GM12878 (cell line): ENCODE measurements at regions not wholly inside any gene's neighbourhood (a gene's known extent, or its start where the extent isn't known, plus 50 kb on each side); places are given as distances from the start of the nearest gene placed in this dataset.

ENCODE experiments used
- CREB1 ChIP-seq: IDR thresholded peaks from 2 replicates; pipeline ENCODE4 v1.6.1; 2012; ENCODE audit warnings: low read depth, mild to moderate bottlenecking, inconsistent platforms
- EGR1 ChIP-seq, 2 experiments: IDR thresholded peaks; 1 replicate in 1 of 2; 2 replicates in 1 of 2; pipeline ENCODE4 v1.6.1; 2011 to 2012; ENCODE audit warnings: low read depth in 2 of 2, low read length in 2 of 2, borderline replicate concordance in 1 of 2, mild to moderate bottlenecking in 1 of 2, moderate library complexity in 1 of 2
- HDAC6 ChIP-seq: fragments of 200-600 bp; sonication (generic); IDR thresholded peaks from one replicate; pipeline ENCODE4 v1.8.0; 2017; ENCODE audit warnings: antibody characterized with exemption; ENCODE audit not compliant: unreplicated experiment
- MXI1 ChIP-seq: fragments of 150-350 bp; IDR thresholded peaks from 2 replicates; pipeline ENCODE4 v1.6.1; 2011; ENCODE audit warnings: low read depth, mild to moderate bottlenecking, inconsistent platforms, low read length, improper control_type of control experiment
- NFYA ChIP-seq: IDR thresholded peaks from 2 replicates; pipeline ENCODE4 v1.6.1; 2011; ENCODE audit warnings: low read depth, mild to moderate bottlenecking, low read length, improper control_type of control experiment, borderline replicate concordance
- PAX5 ChIP-seq: IDR thresholded peaks from 2 replicates; pipeline ENCODE4 v1.6.1; 2011; ENCODE audit warnings: low read depth, low read length, borderline replicate concordance
- POLR2AphosphoS5 ChIP-seq: IDR thresholded peaks from 2 replicates; pipeline ENCODE4 v1.6.1; 2011; ENCODE audit warnings: mild to moderate bottlenecking, low read length, inconsistent platforms
- RFX5 ChIP-seq: IDR thresholded peaks from 2 replicates; pipeline ENCODE4 v1.6.1; 2011; ENCODE audit warnings: low read depth, low read length, improper control_type of control experiment
- TCF12 ChIP-seq: IDR thresholded peaks from 2 replicates; pipeline ENCODE4 v1.6.1; 2011; ENCODE audit warnings: low read depth, mild to moderate bottlenecking, low read length
- ZSCAN29 ChIP-seq: fragments of 450-650 bp; IDR thresholded peaks from 2 replicates; pipeline ENCODE4 v1.6.1; 2017; ENCODE audit warnings: mild to moderate bottlenecking, moderate library complexity
- TF ChIP-seq, protein P1 (sequence below), 3 experiments: IDR thresholded peaks in 2 of 3; conservative IDR thresholded peaks in 1 of 3; 2 replicates each; pipeline ENCODE4 v1.5.1; 2011; ENCODE audit warnings: low read depth in 3 of 3, low read length in 3 of 3, mild to moderate bottlenecking in 3 of 3, control low read depth in 2 of 3, moderate library complexity in 2 of 3, inconsistent platforms in 1 of 3, mixed read lengths in 1 of 3; ENCODE audit not compliant: control insufficient read depth in 2 of 3, insufficient read depth in 1 of 3; ENCODE audit errors: extremely low read depth in 1 of 3
- TF ChIP-seq, protein P2 (sequence below): IDR thresholded peaks from 2 replicates; pipeline ENCODE4 v1.6.1; 2011; ENCODE audit warnings: low read depth, low read length, improper control_type of control experiment, borderline replicate concordance

- no peak for TF ChIP-seq TCF12
- TF ChIP-seq POLR2AphosphoS5: no peak
- TF ChIP-seq, protein P1, sequence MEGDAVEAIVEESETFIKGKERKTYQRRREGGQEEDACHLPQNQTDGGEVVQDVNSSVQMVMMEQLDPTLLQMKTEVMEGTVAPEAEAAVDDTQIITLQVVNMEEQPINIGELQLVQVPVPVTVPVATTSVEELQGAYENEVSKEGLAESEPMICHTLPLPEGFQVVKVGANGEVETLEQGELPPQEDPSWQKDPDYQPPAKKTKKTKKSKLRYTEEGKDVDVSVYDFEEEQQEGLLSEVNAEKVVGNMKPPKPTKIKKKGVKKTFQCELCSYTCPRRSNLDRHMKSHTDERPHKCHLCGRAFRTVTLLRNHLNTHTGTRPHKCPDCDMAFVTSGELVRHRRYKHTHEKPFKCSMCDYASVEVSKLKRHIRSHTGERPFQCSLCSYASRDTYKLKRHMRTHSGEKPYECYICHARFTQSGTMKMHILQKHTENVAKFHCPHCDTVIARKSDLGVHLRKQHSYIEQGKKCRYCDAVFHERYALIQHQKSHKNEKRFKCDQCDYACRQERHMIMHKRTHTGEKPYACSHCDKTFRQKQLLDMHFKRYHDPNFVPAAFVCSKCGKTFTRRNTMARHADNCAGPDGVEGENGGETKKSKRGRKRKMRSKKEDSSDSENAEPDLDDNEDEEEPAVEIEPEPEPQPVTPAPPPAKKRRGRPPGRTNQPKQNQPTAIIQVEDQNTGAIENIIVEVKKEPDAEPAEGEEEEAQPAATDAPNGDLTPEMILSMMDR (IDR thresholded peaks at IDR 0.05 in 2 of 3, conservative IDR thresholded peaks at IDR 0.05 in 1 of 3; ENCODE audit: control insufficient read depth in 2 of 3, extremely low read depth in 1 of 3, insufficient read depth in 1 of 3, low read depth in 3 of 3, low read length in 3 of 3): no peak
- TF ChIP-seq, protein P2, sequence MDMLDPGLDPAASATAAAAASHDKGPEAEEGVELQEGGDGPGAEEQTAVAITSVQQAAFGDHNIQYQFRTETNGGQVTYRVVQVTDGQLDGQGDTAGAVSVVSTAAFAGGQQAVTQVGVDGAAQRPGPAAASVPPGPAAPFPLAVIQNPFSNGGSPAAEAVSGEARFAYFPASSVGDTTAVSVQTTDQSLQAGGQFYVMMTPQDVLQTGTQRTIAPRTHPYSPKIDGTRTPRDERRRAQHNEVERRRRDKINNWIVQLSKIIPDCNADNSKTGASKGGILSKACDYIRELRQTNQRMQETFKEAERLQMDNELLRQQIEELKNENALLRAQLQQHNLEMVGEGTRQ: no peak
- no peak for TF ChIP-seq NFYA
- TF ChIP-seq EGR1 (IDR thresholded peaks at IDR 0.05; ENCODE audit: borderline replicate concordance in 1 of 2, low read depth in 2 of 2, low read length in 2 of 2): no peak
- no peak for TF ChIP-seq MXI1
- TF ChIP-seq ZSCAN29: no peak
- no peak for TF ChIP-seq RFX5
- no peak for TF ChIP-seq PAX5
- no peak for TF ChIP-seq HDAC6
- no peak for TF ChIP-seq CREB1
These were observed 57.3 kb downstream of the KCNA4 start for GRCh38 chr11:29959488-29959887.
